ENCODE measurements at regions not wholly inside any gene's neighbourhood (a gene's known extent, or its start where the extent isn't known, plus 50 kb on each side); places are given as distances from the start of the nearest gene placed in this dataset.

GRCh38 chr7:22019931-22020330, 74.2 kb upstream of the CDCA7L start (continued):
- no peak for TF ChIP-seq FOXA2 (IDR thresholded peaks at IDR 0.05)
- TF ChIP-seq JUND (IDR thresholded peaks at IDR 0.05): no peak
- no peak for TF ChIP-seq CTCF (IDR thresholded peaks at IDR 0.05; ENCODE audit: low read depth, low read length, missing input control)
- TF ChIP-seq GABPA (IDR thresholded peaks at IDR 0.05 in 1 of 2, conservative IDR thresholded peaks at IDR 0.05 in 1 of 2): no peak

GRCh38 chr7:22016507-22016906, 70.8 kb upstream of the CDCA7L start:
- Histone ChIP-seq H3K27me3 (ENCODE audit: control insufficient read depth in 4 of 4, insufficient read depth in 4 of 4, low read length in 3 of 4) (no peaks in the 10 kb centered on the region), H3K4me1 (ENCODE audit: control insufficient read depth in 4 of 4, insufficient read depth in 4 of 4, low read length in 3 of 4) (no peaks in the 10 kb centered on the region), H3K9ac (ENCODE audit: low read depth in 1 of 2, low read length in 2 of 2) (no peak overlapping the region), H3K4me3 (ENCODE audit: low read depth in 1 of 3, low read length in 3 of 3) (no peak overlapping the region), H3K27ac (ENCODE audit: low read depth in 1 of 2, low read length in 2 of 2) (no peak overlapping the region), H3K36me3 (ENCODE audit: control insufficient read depth in 4 of 4, insufficient read depth in 3 of 4, low read depth in 1 of 4, low read length in 3 of 4) (no peaks in the 10 kb centered on the region), H3K9me3 (ENCODE audit: control insufficient read depth in 4 of 4, low read length in 3 of 4) (no peaks in the 10 kb centered on the region)
- 76% methylated on average over 5 of the region's 5 CpGs for WGBS
- no peak for TF ChIP-seq FOXA2 (IDR thresholded peaks at IDR 0.05)
- TF ChIP-seq ATF3 (IDR thresholded peaks at IDR 0.05): no peak
- no peak for TF ChIP-seq YY1 (IDR thresholded peaks at IDR 0.05)
- no peak for TF ChIP-seq SP1 (IDR thresholded peaks at IDR 0.05)
- TF ChIP-seq JUND (IDR thresholded peaks at IDR 0.05): no peak
- no peak for TF ChIP-seq RXRA (IDR thresholded peaks at IDR 0.05)
- no peak for TF ChIP-seq RAD21 (IDR thresholded peaks at IDR 0.05)
- TF ChIP-seq HNF4A (conservative IDR thresholded peaks at IDR 0.05): no peak
- no peak for TF ChIP-seq ZBTB33 (IDR thresholded peaks at IDR 0.05)
- no peak for TF ChIP-seq CTCF (IDR thresholded peaks at IDR 0.05; ENCODE audit: low read depth, low read length, missing input control)
- no peak for TF ChIP-seq MAX (IDR thresholded peaks at IDR 0.05)
- no peak for TF ChIP-seq EGR1 (IDR thresholded peaks at IDR 0.05; ENCODE audit: low read depth in 2 of 2)
- TF ChIP-seq FOXA1 (IDR thresholded peaks at IDR 0.05): no peak
- no peak for TF ChIP-seq TAF1 (conservative IDR thresholded peaks at IDR 0.05)
- no peak for TF ChIP-seq GABPA (IDR thresholded peaks at IDR 0.05 in 1 of 2, conservative IDR thresholded peaks at IDR 0.05 in 1 of 2)
- no peak for TF ChIP-seq NR2F2 (IDR thresholded peaks at IDR 0.05)
- no peak for TF ChIP-seq REST (IDR thresholded peaks at IDR 0.05)
- no peak for DNase-seq (ENCODE audit: low spot score)

All from liver (tissue), 8 donors.